GM12878 (cell line): ENCODE measurements at regions not wholly inside any gene's neighbourhood (a gene's known extent, or its start where the extent isn't known, plus 50 kb on each side); places are given as distances from the start of the nearest gene placed in this dataset.

ENCODE experiments used
- ATAC-seq: fragments of 200-7000 bp; cut with Tn5 transposase; 3 replicates; pipeline ENCODE4 v1.9.1; 2020; ENCODE audit warnings: mild to moderate bottlenecking, moderate library complexity
- BruUV-seq: library from RNA; stranded (reverse); fragments of 400-500 nt; replicated peaks from 2 replicates; lab custom pipeline; 2021; lab: Mats Ljungman, UMichigan
- CTCF ChIA-PET: fragments of 300-600 bp; sonication (Branson Sonifier 250); formaldehyde crosslinking; extraction: SDS; loops from one replicate; lab custom pipeline; 2021; ENCODE audit warnings: inconsistent platforms; lab: Yijun Ruan, JAX
- POLR2A ChIA-PET: fragments of 350-600 bp; formaldehyde crosslinking; extraction: SDS; loops from one replicate; lab custom pipeline; 2021; ENCODE audit warnings: inconsistent platforms; lab: Charles Lee
- RAD21 ChIA-PET: fragments of 300-600 bp; sonication (Branson Sonifier 250); formaldehyde crosslinking; loops from one replicate; lab custom pipeline; 2023; ENCODE audit warnings: antibody characterized with exemption; ENCODE audit not compliant: unreplicated experiment; lab: Charles Lee
- SMC1A ChIA-PET: fragments of 300-600 bp; sonication (Branson Sonifier 250); formaldehyde crosslinking; loops from one replicate; lab custom pipeline; 2023; ENCODE audit not compliant: unreplicated experiment, uncharacterized antibody; lab: Charles Lee
- DNase-seq: peaks from one replicate; pipeline ENCODE4 v3.0.0-alpha.2; 2011; ENCODE audit warnings: low read depth, low spot score
- FAIRE-seq: peaks from 3 replicates; lab custom pipeline; 2011; peaks lifted over from hg19 to GRCh38; lab: Jason Lieb, UNC
- H2AFZ ChIP-seq: 2 replicates; pipeline ENCODE4 v1.6.0; 2011; ENCODE audit warnings: low read depth, low read length, control low read depth; ENCODE audit not compliant: control insufficient read depth
- H3K27ac ChIP-seq: 2 replicates; pipeline ENCODE4 v1.5.1; 2011; ENCODE audit warnings: control low read depth; ENCODE audit not compliant: control insufficient read depth, insufficient read depth
- H3K27me3 ChIP-seq, 2 experiments: replicated peaks in 1 of 2; 2 replicates each; pipeline versions ENCODE4 v1.6.0 to v1.6.1; 2011; ENCODE audit warnings: low read length in 1 of 2; ENCODE audit not compliant: control insufficient read depth in 2 of 2, insufficient read depth in 2 of 2
- H3K36me3 ChIP-seq, 2 experiments: 2 replicates each; pipeline ENCODE4 v1.5.1; 2011; ENCODE audit warnings: low read length in 1 of 2; ENCODE audit not compliant: control insufficient read depth in 2 of 2, insufficient read depth in 2 of 2
- H3K4me1 ChIP-seq: 2 replicates; pipeline ENCODE4 v1.6.1; 2011; ENCODE audit warnings: mild to moderate bottlenecking, low read length, moderate library complexity, mixed read lengths; ENCODE audit not compliant: control insufficient read depth, insufficient read depth
- H3K4me2 ChIP-seq: 2 replicates; pipeline ENCODE4 v1.6.0; 2011; ENCODE audit warnings: control low read depth; ENCODE audit not compliant: control insufficient read depth, insufficient read depth
- H3K4me3 ChIP-seq: fragments of 200-600 bp; sonication (generic); 2 replicates; pipeline ENCODE4 v1.5.1; 2016
- H3K79me2 ChIP-seq: 2 replicates; pipeline ENCODE4 v1.6.0; 2011; ENCODE audit warnings: low read length; ENCODE audit not compliant: control insufficient read depth, insufficient read depth
- H3K9ac ChIP-seq: 2 replicates; pipeline ENCODE4 v1.8.0; 2011; ENCODE audit warnings: low read length, control low read depth, mixed read lengths; ENCODE audit not compliant: control insufficient read depth, insufficient read depth
- H3K9me3 ChIP-seq: replicated peaks from 3 replicates; pipeline ENCODE4 v1.5.1; 2011; ENCODE audit warnings: mild to moderate bottlenecking, low read length; ENCODE audit not compliant: control insufficient read depth, insufficient read depth
- H4K20me1 ChIP-seq: 2 replicates; pipeline ENCODE4 v1.6.0; 2011; ENCODE audit not compliant: control insufficient read depth, insufficient read depth
- GABPA ChIP-seq: IDR thresholded peaks from 2 replicates; pipeline ENCODE4 v1.6.1; 2014; ENCODE audit warnings: antibody characterized with exemption, low read depth, mild to moderate bottlenecking, inconsistent platforms
- GATAD2B ChIP-seq: fragments of 450-650 bp; conservative IDR thresholded peaks from 2 replicates; pipeline ENCODE4 v1.6.1; 2017; ENCODE audit warnings: low read depth, mild to moderate bottlenecking, moderate library complexity
- NFYA ChIP-seq: IDR thresholded peaks from 2 replicates; pipeline ENCODE4 v1.6.1; 2011; ENCODE audit warnings: low read depth, mild to moderate bottlenecking, low read length, improper control_type of control experiment, borderline replicate concordance
- WRNIP1 ChIP-seq: IDR thresholded peaks from 2 replicates; pipeline ENCODE4 v1.6.1; 2011; ENCODE audit warnings: low read depth, low read length, improper control_type of control experiment, borderline replicate concordance
- YBX1 ChIP-seq: fragments of 450-650 bp; IDR thresholded peaks from 2 replicates; pipeline ENCODE4 v1.6.1; 2016; ENCODE audit warnings: antibody characterized with exemption
- ZNF24 ChIP-seq: fragments of 450-650 bp; IDR thresholded peaks from 2 replicates; pipeline ENCODE4 v1.6.1; 2017; ENCODE audit warnings: antibody characterized with exemption, mild to moderate bottlenecking
- ZSCAN29 ChIP-seq: fragments of 450-650 bp; IDR thresholded peaks from 2 replicates; pipeline ENCODE4 v1.6.1; 2017; ENCODE audit warnings: mild to moderate bottlenecking, moderate library complexity
- WGBS: methylation state at CpG from one replicate; pipeline ENCODE4 v1.1.6; 2016; ENCODE audit warnings: low lambda C conversion rate; ENCODE audit not compliant: insufficient replicate concordance, insufficient coverage; ENCODE audit errors: missing lambda C conversion rate; 5-methylcytosine and 5-hydroxymethylcytosine counted together
- in situ Hi-C: fragments of 300-500 bp; cut with MboI; formaldehyde crosslinking; loops from 9 replicates; pipeline ENCODE4 v1.14.3; 2018; ENCODE audit warnings: mixed read lengths
- intact Hi-C: fragments of 100-400 bp; cut with micrococcal nuclease; formaldehyde crosslinking; loops from one replicate; pipeline ENCODE4 v1.14.2; 2022; ENCODE audit not compliant: unreplicated experiment
- TF ChIP-seq, protein P1 (sequence below): fragments of 450-650 bp; formaldehyde crosslinking; IDR thresholded peaks from 2 replicates; pipeline ENCODE4 v1.5.0; 2022; ENCODE audit warnings: mild to moderate bottlenecking, missing genetic modification characterization
- TF ChIP-seq, protein P2 (sequence below): fragments of 450-650 bp; conservative IDR thresholded peaks from 2 replicates; pipeline ENCODE4 v1.6.1; 2017; ENCODE audit warnings: mild to moderate bottlenecking, moderate library complexity
- TF ChIP-seq, protein P3 (sequence below): IDR thresholded peaks from 2 replicates; pipeline ENCODE4 v1.6.1; 2011; ENCODE audit warnings: borderline replicate concordance, low read depth, mild to moderate bottlenecking, moderate library complexity, mixed read lengths, low read length; ENCODE audit not compliant: insufficient read depth; ENCODE audit errors: extremely low read length

DNA sequence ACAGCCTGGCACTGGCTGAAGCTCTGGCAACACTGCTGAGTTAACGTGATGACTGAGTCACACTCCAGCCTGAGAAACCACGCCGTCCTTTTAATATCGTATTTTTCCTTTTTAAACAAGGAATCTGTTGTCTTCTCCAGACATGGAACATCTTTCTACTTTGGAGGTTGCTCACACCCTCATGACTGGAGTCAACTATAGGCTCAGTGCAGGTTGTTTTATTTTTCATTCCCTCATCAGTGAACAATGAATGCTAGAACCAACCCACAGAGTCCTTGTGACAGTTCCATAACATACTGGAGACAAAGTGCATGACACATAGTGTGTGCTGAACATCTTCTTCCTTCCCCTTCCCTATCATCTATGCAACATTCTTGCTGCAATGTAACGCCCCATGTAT lies 76.8 kb upstream of the CPEB2 start:
- SMC1A ChIA-PET: no interaction called here
- Histone ChIP-seq H3K36me3 (no peaks in the 10 kb centered on the region), H3K4me1 (no peaks in the 10 kb centered on the region), H3K9ac (no peak overlapping the region), H2AFZ (no peak overlapping the region), H3K79me2 (no peaks in the 10 kb centered on the region), H4K20me1 (no peaks in the 10 kb centered on the region), H3K27ac (no peak overlapping the region), H3K27me3 (no peaks in the 10 kb centered on the region), H3K9me3 (no peaks in the 10 kb centered on the region), H3K4me2 (no peak overlapping the region), H3K4me3 (no peak overlapping the region)
- ATAC-seq (no peak; the same call in 1 of the 3 replicates), FAIRE-seq (no peak), DNase-seq (no peak)
- POLR2A ChIA-PET: no interaction called here
- CTCF ChIA-PET: no interaction called here
- intact Hi-C loops (no loop called here), in situ Hi-C loops (no loop called here)
- TF ChIP-seq, protein P1, sequence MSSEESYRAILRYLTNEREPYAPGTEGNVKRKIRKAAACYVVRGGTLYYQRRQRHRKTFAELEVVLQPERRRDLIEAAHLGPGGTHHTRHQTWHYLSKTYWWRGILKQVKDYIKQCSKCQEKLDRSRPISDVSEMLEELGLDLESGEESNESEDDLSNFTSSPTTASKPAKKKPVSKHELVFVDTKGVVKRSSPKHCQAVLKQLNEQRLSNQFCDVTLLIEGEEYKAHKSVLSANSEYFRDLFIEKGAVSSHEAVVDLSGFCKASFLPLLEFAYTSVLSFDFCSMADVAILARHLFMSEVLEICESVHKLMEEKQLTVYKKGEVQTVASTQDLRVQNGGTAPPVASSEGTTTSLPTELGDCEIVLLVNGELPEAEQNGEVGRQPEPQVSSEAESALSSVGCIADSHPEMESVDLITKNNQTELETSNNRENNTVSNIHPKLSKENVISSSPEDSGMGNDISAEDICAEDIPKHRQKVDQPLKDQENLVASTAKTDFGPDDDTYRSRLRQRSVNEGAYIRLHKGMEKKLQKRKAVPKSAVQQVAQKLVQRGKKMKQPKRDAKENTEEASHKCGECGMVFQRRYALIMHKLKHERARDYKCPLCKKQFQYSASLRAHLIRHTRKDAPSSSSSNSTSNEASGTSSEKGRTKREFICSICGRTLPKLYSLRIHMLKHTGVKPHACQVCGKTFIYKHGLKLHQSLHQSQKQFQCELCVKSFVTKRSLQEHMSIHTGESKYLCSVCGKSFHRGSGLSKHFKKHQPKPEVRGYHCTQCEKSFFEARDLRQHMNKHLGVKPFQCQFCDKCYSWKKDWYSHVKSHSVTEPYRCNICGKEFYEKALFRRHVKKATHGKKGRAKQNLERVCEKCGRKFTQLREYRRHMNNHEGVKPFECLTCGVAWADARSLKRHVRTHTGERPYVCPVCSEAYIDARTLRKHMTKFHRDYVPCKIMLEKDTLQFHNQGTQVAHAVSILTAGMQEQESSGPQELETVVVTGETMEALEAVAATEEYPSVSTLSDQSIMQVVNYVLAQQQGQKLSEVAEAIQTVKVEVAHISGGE (CRISPR knock-in tag): no peak
- TF ChIP-seq NFYA (no peak), GATAD2B (no peak), WRNIP1 (no peak), YBX1 (no peak), GABPA (no peak), ZNF24 (no peak), ZSCAN29 (no peak)
- TF ChIP-seq, protein P2, sequence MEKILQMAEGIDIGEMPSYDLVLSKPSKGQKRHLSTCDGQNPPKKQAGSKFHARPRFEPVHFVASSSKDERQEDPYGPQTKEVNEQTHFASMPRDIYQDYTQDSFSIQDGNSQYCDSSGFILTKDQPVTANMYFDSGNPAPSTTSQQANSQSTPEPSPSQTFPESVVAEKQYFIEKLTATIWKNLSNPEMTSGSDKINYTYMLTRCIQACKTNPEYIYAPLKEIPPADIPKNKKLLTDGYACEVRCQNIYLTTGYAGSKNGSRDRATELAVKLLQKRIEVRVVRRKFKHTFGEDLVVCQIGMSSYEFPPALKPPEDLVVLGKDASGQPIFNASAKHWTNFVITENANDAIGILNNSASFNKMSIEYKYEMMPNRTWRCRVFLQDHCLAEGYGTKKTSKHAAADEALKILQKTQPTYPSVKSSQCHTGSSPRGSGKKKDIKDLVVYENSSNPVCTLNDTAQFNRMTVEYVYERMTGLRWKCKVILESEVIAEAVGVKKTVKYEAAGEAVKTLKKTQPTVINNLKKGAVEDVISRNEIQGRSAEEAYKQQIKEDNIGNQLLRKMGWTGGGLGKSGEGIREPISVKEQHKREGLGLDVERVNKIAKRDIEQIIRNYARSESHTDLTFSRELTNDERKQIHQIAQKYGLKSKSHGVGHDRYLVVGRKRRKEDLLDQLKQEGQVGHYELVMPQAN: no peak
- TF ChIP-seq, protein P3, sequence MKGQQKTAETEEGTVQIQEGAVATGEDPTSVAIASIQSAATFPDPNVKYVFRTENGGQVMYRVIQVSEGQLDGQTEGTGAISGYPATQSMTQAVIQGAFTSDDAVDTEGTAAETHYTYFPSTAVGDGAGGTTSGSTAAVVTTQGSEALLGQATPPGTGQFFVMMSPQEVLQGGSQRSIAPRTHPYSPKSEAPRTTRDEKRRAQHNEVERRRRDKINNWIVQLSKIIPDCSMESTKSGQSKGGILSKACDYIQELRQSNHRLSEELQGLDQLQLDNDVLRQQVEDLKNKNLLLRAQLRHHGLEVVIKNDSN: no peak
- RAD21 ChIA-PET: no interaction called here
- no TSS peak for BruUV-seq
- WGBS: 77% methylated on average over 5 of the region's 5 CpGs
